Kidney epithelial cell (primary cell): ENCODE measurements at regions not wholly inside any gene's neighbourhood (a gene's known extent, or its start where the extent isn't known, plus 50 kb on each side); places are given as distances from the start of the nearest gene placed in this dataset.
A peak's percentile ranks its signal among the peaks of the same experiment; 100 is the strongest.
"Not testable (repeated sequence)": the region's sequence is repeated elsewhere in the genome, so short reads cannot be mapped to it uniquely, and the experiment has no call there.

Experiments used
- DNase-seq: peaks from one replicate; pipeline ENCODE4 v3.0.0-alpha.2; 2010; ENCODE audit warnings: low read depth
- H3K27me3 ChIP-seq: 2 replicates; pipeline ENCODE4 v1.6.0; 2011; ENCODE audit warnings: low read length; ENCODE audit not compliant: control insufficient read depth, insufficient read depth
- H3K36me3 ChIP-seq: 2 replicates; pipeline ENCODE4 v1.5.1; 2011; ENCODE audit warnings: low read length; ENCODE audit not compliant: control insufficient read depth, insufficient read depth
- H3K4me3 ChIP-seq: 2 replicates; pipeline ENCODE4 v1.5.1; 2011; ENCODE audit warnings: low read depth, mild to moderate bottlenecking, control low read depth, low read length
- CTCF ChIP-seq: IDR thresholded peaks from 2 replicates; pipeline ENCODE4 v1.5.1; 2011; ENCODE audit warnings: mild to moderate bottlenecking, moderate library complexity, low read length, control low read depth, inconsistent platforms; ENCODE audit not compliant: insufficient read depth, poor library complexity, severe bottlenecking

GRCh38 chr3:65015711-65016110 lies 327.9 kb upstream of the ADAMTS9 start:
- no peak for TF ChIP-seq CTCF
- Histone ChIP-seq H3K36me3 (no peaks in the 10 kb centered on the region), H3K4me3 (no peak overlapping the region), H3K27me3 (no peaks in the 10 kb centered on the region)
- DNase-seq: no peak

DNA sequence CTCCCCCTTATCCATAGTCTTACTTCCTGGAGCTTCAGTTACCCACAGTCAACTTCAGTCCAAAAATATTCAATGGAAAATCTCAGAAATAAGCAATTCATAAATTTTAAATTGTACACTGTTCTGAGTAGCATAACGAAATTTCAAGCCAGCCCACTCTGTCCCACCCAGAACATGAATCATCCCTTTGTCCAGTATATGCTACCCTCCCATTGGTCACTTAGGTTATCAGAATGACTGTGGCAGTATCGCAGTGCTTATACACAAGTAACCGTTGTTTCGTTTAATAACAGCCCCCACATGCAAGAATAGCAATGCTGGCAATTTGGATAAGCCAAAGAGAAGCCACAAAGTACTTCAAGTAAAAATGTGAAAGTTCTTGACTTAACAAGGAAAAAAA lies 325.3 kb upstream of the ADAMTS9 start:
- no peak for DNase-seq
- Histone ChIP-seq H3K36me3 (no peaks in the 10 kb centered on the region), H3K4me3 (no peak overlapping the region), H3K27me3 (no peaks in the 10 kb centered on the region)
- TF ChIP-seq CTCF: no peak

GRCh38 chr3:65006300-65006739 lies 318.5 kb upstream of the ADAMTS9 start:
- Histone ChIP-seq H3K4me3 (no peak overlapping the region), H3K36me3 (no peaks in the 10 kb centered on the region), H3K27me3 (no peaks in the 10 kb centered on the region)
- no peak for TF ChIP-seq CTCF
- DNase-seq: peak; percentile 41

GRCh38 chr3:65005486-65005885 lies 317.7 kb upstream of the ADAMTS9 start:
- no peak for DNase-seq
- TF ChIP-seq CTCF: no peak
- no peak overlapping the region for H3K4me3 ChIP-seq
- H3K36me3 ChIP-seq: no peaks in the 10 kb centered on the region
- no peaks in the 10 kb centered on the region for H3K27me3 ChIP-seq

DNA sequence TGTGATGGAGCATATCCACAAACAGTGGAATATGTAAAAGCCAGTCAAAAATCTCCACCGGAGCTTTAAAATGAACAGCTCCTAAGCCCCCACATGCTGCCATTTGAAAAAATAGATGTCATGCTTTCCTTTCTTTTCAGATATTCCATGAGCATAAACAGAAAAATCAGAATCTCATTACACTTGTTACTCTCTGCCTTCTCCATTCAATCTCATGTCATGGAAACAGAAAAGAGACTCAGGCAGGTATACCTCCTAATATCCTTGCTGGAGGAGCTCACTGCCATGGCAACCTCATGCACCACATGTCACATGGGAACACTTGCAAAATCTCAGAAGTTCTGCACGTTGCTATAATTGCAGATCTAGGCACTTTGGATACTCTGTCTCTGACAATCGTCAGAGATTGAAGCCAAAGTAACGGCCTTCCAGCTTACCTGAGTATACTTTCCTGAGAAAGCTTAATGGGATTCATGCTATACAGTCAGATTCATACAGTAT lies 317.0 kb upstream of the ADAMTS9 start:
- Histone ChIP-seq H3K36me3 (no peaks in the 10 kb centered on the region), H3K4me3 (no peak overlapping the region), H3K27me3 (no peaks in the 10 kb centered on the region)
- no peak for DNase-seq
- TF ChIP-seq CTCF: no peak

- TF ChIP-seq CTCF: no peak
These were observed 316.5 kb upstream of the ADAMTS9 start for GRCh38 chr3:65004306-65004705.

GRCh38 chr3:65001119-65001518 lies 313.3 kb upstream of the ADAMTS9 start:
- not testable (repeated sequence) for DNase-seq, H3K27me3 ChIP-seq, H3K4me3 ChIP-seq, H3K36me3 ChIP-seq

More at GRCh38 chr3:65004306-65004705, 316.5 kb upstream of the ADAMTS9 start:
- Histone ChIP-seq H3K27me3 (no peaks in the 10 kb centered on the region), H3K4me3 (no peak overlapping the region), H3K36me3 (no peaks in the 10 kb centered on the region)
- no peak for DNase-seq
